Activated naive CD4-positive, alpha-beta T cell treated with anti-CD3 and anti-CD28 coated beads, Interleukin-2, amount 50 U/mL, for 72 hours (primary cell): ENCODE measurements at regions not wholly inside any gene's neighbourhood (a gene's known extent, or its start where the extent isn't known, plus 50 kb on each side); places are given as distances from the start of the nearest gene placed in this dataset.
"Not testable (repeated sequence)": the region's sequence is repeated elsewhere in the genome, so short reads cannot be mapped to it uniquely, and the experiment has no call there.

Experiments used
- ATAC-seq, 2 donors: fragments of 150-1000 bp; cut with Tn5 transposase; 2 replicates each; pipeline ENCODE4 v1.10.0; 2021; ENCODE audit warnings: mild to moderate bottlenecking in 2 of 2, moderate library complexity in 2 of 2
- DNase-seq, 2 donors: peaks; one replicate each; pipeline ENCODE4 v3.0.0; 2021 to 2022; ENCODE audit warnings: low spot score in 2 of 2
- H3K27ac Mint-ChIP-seq, 2 donors: one replicate each; pipeline ENCODE4 v1.8.0; 2022; ENCODE audit warnings: mild to moderate bottlenecking in 2 of 2, mixed read lengths in 2 of 2
- H3K36me3 Mint-ChIP-seq, 2 donors: one replicate each; pipeline ENCODE4 v1.8.0; 2022; ENCODE audit warnings: mixed read lengths in 2 of 2
- H3K9me3 Mint-ChIP-seq, 2 donors: one replicate each; pipeline ENCODE4 v1.8.0; 2022; ENCODE audit warnings: mixed read lengths in 2 of 2

GRCh38 chr1:163596106-163596505, 274.4 kb downstream of the NUF2 start:
- Mint-ChIP-seq H3K9me3 (peaks cover 17 to 22% of the 10 kb centered on the region in 2 donors), H3K36me3 (peaks cover 9 to 13% of the 10 kb centered on the region in 2 donors)
- DNase-seq, ATAC-seq, H3K27ac Mint-ChIP-seq: not testable (repeated sequence)

- ATAC-seq (no peak), DNase-seq (no peak)
- Mint-ChIP-seq H3K27ac (no peak overlapping the region), H3K36me3 (peaks cover 7% of the 10 kb centered on the region in 2 donors), H3K9me3 (peaks cover 13 to 18% of the 10 kb centered on the region in 2 donors)
Measured at GRCh38 chr1:163596541-163597258, 274.9 kb downstream of the NUF2 start.

- DNase-seq (no peak), ATAC-seq (no peak)
- no peak overlapping the region for H3K27ac Mint-ChIP-seq
- no peaks in the 10 kb centered on the region for H3K36me3 Mint-ChIP-seq
- peaks cover 9 to 14% of the 10 kb centered on the region in 2 donors for H3K9me3 Mint-ChIP-seq
Measured at GRCh38 chr1:163604321-163604720, 282.6 kb downstream of the NUF2 start.

- no peaks in the 10 kb centered on the region for H3K36me3 Mint-ChIP-seq
- DNase-seq (no peak), ATAC-seq (no peak)
- H3K27ac Mint-ChIP-seq: no peak overlapping the region
- peaks cover 6 to 14% of the 10 kb centered on the region in 2 donors for H3K9me3 Mint-ChIP-seq
Measured at GRCh38 chr1:163604896-163605295, 283.1 kb downstream of the NUF2 start.

- DNase-seq (no peak), ATAC-seq (no peak)
- H3K9me3 Mint-ChIP-seq: peaks cover 8 to 12% of the 10 kb centered on the region in 2 donors
- H3K27ac Mint-ChIP-seq: no peak overlapping the region
- H3K36me3 Mint-ChIP-seq: no peaks in the 10 kb centered on the region
Measured at GRCh38 chr1:163608979-163609378, 287.2 kb downstream of the NUF2 start.

- no peak overlapping the region for H3K27ac Mint-ChIP-seq
- H3K36me3 Mint-ChIP-seq: no peaks in the 10 kb centered on the region
- peaks cover 8 to 9% of the 10 kb centered on the region in 2 donors for H3K9me3 Mint-ChIP-seq
- no peak for ATAC-seq
- no peak for DNase-seq
Measured at GRCh38 chr1:163609858-163610257, 288.1 kb downstream of the NUF2 start.

GRCh38 chr1:163610486-163610885, 288.7 kb downstream of the NUF2 start:
- Mint-ChIP-seq H3K27ac (no peak overlapping the region), H3K9me3 (peaks cover 8 to 9% of the 10 kb centered on the region in 2 donors), H3K36me3 (no peaks in the 10 kb centered on the region)
- DNase-seq (no peak), ATAC-seq (no peak)

GRCh38 chr1:163614361-163614760, 292.6 kb downstream of the NUF2 start:
- peaks cover 16 to 20% of the 10 kb centered on the region in 2 donors for H3K9me3 Mint-ChIP-seq
- H3K27ac Mint-ChIP-seq: no peak overlapping the region
- H3K36me3 Mint-ChIP-seq: no peaks in the 10 kb centered on the region
- DNase-seq (no peak), ATAC-seq (no peak)

GRCh38 chr1:163628034-163628773, 306.4 kb downstream of the NUF2 start:
- DNase-seq (no peak), ATAC-seq (no peak)
- H3K36me3 Mint-ChIP-seq: peaks cover 0 to 6% of the 10 kb centered on the region in 2 donors
- no peak overlapping the region for H3K27ac Mint-ChIP-seq
- H3K9me3 Mint-ChIP-seq: peaks cover 20 to 33% of the 10 kb centered on the region in 2 donors

- Mint-ChIP-seq H3K9me3 (peaks cover 12 to 30% of the 10 kb centered on the region in 2 donors), H3K36me3 (peaks cover 0 to 6% of the 10 kb centered on the region in 2 donors), H3K27ac (no peak overlapping the region)
- DNase-seq (no peak), ATAC-seq (no peak)
Measured at GRCh38 chr1:163632269-163632668, 310.5 kb downstream of the NUF2 start.

- ATAC-seq (no peak), DNase-seq (no peak)
- Mint-ChIP-seq H3K27ac (no peak overlapping the region), H3K36me3 (peaks cover 0 to 6% of the 10 kb centered on the region in 2 donors), H3K9me3 (peaks cover 12 to 35% of the 10 kb centered on the region in 2 donors)
Measured at GRCh38 chr1:163633366-163633765, 311.6 kb downstream of the NUF2 start.

- H3K36me3 Mint-ChIP-seq, H3K27ac Mint-ChIP-seq, ATAC-seq, DNase-seq: not testable (repeated sequence)
- peaks cover 0 to 13% of the 10 kb centered on the region in 2 donors for H3K9me3 Mint-ChIP-seq
Measured at GRCh38 chr1:163645676-163646075, 323.9 kb downstream of the NUF2 start.

- peaks cover 0 to 21% of the 10 kb centered on the region in 2 donors for H3K9me3 Mint-ChIP-seq
- DNase-seq (no peak), ATAC-seq (no peak)
- H3K27ac Mint-ChIP-seq: no peak overlapping the region
- H3K36me3 Mint-ChIP-seq: no peaks in the 10 kb centered on the region
Measured at GRCh38 chr1:163650624-163651023, 328.9 kb downstream of the NUF2 start.

GRCh38 chr1:163652441-163652840, 330.7 kb downstream of the NUF2 start:
- Mint-ChIP-seq H3K27ac (no peak overlapping the region), H3K9me3 (peaks cover 4 to 12% of the 10 kb centered on the region in 2 donors), H3K36me3 (no peaks in the 10 kb centered on the region)
- ATAC-seq: no peak
- no peak for DNase-seq

- Mint-ChIP-seq H3K36me3 (no peaks in the 10 kb centered on the region), H3K27ac (no peak overlapping the region), H3K9me3 (peaks cover 4 to 15% of the 10 kb centered on the region in 2 donors)
- DNase-seq: no peak
- ATAC-seq: no peak
Measured at GRCh38 chr1:163655565-163655964, 333.8 kb downstream of the NUF2 start.

- Mint-ChIP-seq H3K27ac (no peak overlapping the region), H3K36me3 (no peaks in the 10 kb centered on the region), H3K9me3 (peaks cover 4 to 15% of the 10 kb centered on the region in 2 donors)
- DNase-seq (no peak), ATAC-seq (no peak)
Measured at GRCh38 chr1:163656095-163656759, 334.5 kb downstream of the NUF2 start.

- Mint-ChIP-seq H3K9me3 (peaks cover 4 to 15% of the 10 kb centered on the region in 2 donors), H3K27ac (no peak overlapping the region), H3K36me3 (no peaks in the 10 kb centered on the region)
- DNase-seq (no peak), ATAC-seq (no peak)
Measured at GRCh38 chr1:163657719-163658118, 336.0 kb downstream of the NUF2 start.
